ENCODE measurements at regions not wholly inside any gene's neighbourhood (a gene's known extent, or its start where the extent isn't known, plus 50 kb on each side); places are given as distances from the start of the nearest gene placed in this dataset.
"Not testable (repeated sequence)": the region's sequence is repeated elsewhere in the genome, so short reads cannot be mapped to it uniquely, and the experiment has no call there.

DNA sequence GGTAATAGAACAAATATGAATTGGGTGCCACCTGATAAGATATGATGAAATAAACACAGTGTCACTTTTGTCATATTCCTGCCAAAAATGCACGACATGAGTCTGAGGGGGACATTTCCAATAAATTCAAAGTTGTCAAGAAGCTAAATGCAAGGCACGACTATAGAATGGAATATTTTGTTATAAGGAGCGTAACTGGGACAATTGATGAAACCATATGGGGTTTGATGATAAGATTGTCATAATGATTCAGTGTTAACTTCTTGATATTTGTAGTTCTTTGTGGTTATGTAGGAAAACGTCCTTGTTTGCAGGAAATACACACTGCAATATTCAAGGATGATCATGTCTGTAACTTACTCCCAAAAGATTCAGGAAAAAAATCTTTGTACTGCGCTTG, 163.3 kb downstream of the MEX3B start:
- H3K36me3 ChIP-seq: no peaks in the 10 kb centered on the region
- ATAC-seq (no peak), DNase-seq (no peak)
- intact Hi-C loops (cut with DNase I): loop anchor here in 1 of 10 donors (5.0 kb wide), 1 partner anchor 35 kb away; no protein-coding TSS in a partner anchor
- H3K9me3 ChIP-seq: no peaks in the 10 kb centered on the region
- no peak for TF ChIP-seq CTCF (IDR thresholded peaks at IDR 0.05)
- WGBS, 2 donors: 77 to 81% methylated on average over 5 of the region's 5 CpGs
- H3K27ac ChIP-seq: no peak overlapping the region
- H3K27me3 ChIP-seq: no peaks in the 10 kb centered on the region
- H3K4me3 ChIP-seq: no peak overlapping the region
- peaks cover 0 to 3% (median 0%) of the 10 kb centered on the region in 9 donors for H3K4me1 ChIP-seq

- intact Hi-C loops (cut with DNase I): loop anchor here in 1 of 10 donors (5.0 kb wide), 1 partner anchor 34 kb away; no protein-coding TSS in a partner anchor
- H3K4me3 ChIP-seq: no peak overlapping the region
- H3K27me3 ChIP-seq: no peaks in the 10 kb centered on the region
- no peaks in the 10 kb centered on the region for H3K4me1 ChIP-seq
- H3K9me3 ChIP-seq: no peaks in the 10 kb centered on the region
- no peak for TF ChIP-seq CTCF (IDR thresholded peaks at IDR 0.05)
- no peaks in the 10 kb centered on the region for H3K36me3 ChIP-seq
- ATAC-seq (no peak), DNase-seq (no peak)
- no peak overlapping the region for H3K27ac ChIP-seq
- WGBS, 2 donors: 65 to 67% methylated on average over 5 of the region's 5 CpGs
These were observed 165.0 kb downstream of the MEX3B start for GRCh38 chr15:81880833-81881232.

GRCh38 chr15:81880314-81880713, 165.5 kb downstream of the MEX3B start:
- TF ChIP-seq CTCF (IDR thresholded peaks at IDR 0.05): no peak
- no peaks in the 10 kb centered on the region for H3K4me1 ChIP-seq
- ATAC-seq: no peak
- intact Hi-C loops (cut with DNase I): loop anchor here in 1 of 10 donors (5.0 kb wide), 1 partner anchor 33 kb away; no protein-coding TSS in a partner anchor
- H3K36me3 ChIP-seq: no peaks in the 10 kb centered on the region
- H3K27me3 ChIP-seq: no peaks in the 10 kb centered on the region
- WGBS, 2 donors: 86 to 88% methylated on average over 4 of the region's 4 CpGs
- no peaks in the 10 kb centered on the region for H3K9me3 ChIP-seq
- H3K4me3 ChIP-seq: no peak overlapping the region
- H3K27ac ChIP-seq: no peak overlapping the region
- no peak for DNase-seq

GRCh38 chr15:81875717-81876116, 170.1 kb downstream of the MEX3B start:
- H3K4me3 ChIP-seq; H3K9me3 ChIP-seq; DNase-seq; intact Hi-C loops (cut with DNase I); H3K27me3 ChIP-seq; H3K27ac ChIP-seq; H3K4me1 ChIP-seq; H3K36me3 ChIP-seq; ATAC-seq: not testable (repeated sequence)
- 79 to 81% methylated on average over 1 of the region's 1 CpG for WGBS, 2 donors

- not testable (repeated sequence) for ATAC-seq
These were observed 175.1 kb downstream of the MEX3B start for GRCh38 chr15:81870746-81871106.

GRCh38 chr15:81870062-81870745, 175.6 kb downstream of the MEX3B start:
- peaks cover 0 to 11% (median 0%) of the 10 kb centered on the region in 7 donors for H3K27me3 ChIP-seq
- H3K36me3 ChIP-seq; H3K27ac ChIP-seq; intact Hi-C loops (cut with DNase I); H3K4me3 ChIP-seq; DNase-seq; H3K4me1 ChIP-seq; H3K9me3 ChIP-seq; ATAC-seq: not testable (repeated sequence)
- 88 to 93% methylated on average over 16 of the region's 16 CpGs for WGBS, 2 donors

More at GRCh38 chr15:81870746-81871106, 175.1 kb downstream of the MEX3B start:
- H3K27ac ChIP-seq; H3K36me3 ChIP-seq; H3K9me3 ChIP-seq; H3K4me1 ChIP-seq; intact Hi-C loops (cut with DNase I); H3K4me3 ChIP-seq; DNase-seq: not testable (repeated sequence)
- WGBS, 2 donors: 86 to 94% methylated on average over 14 to 19 of the region's 29 CpGs
- peaks cover 0 to 11% (median 0%) of the 10 kb centered on the region in 7 donors for H3K27me3 ChIP-seq
